Natural killer cell (primary cell): ENCODE measurements at regions not wholly inside any gene's neighbourhood (a gene's known extent, or its start where the extent isn't known, plus 50 kb on each side); places are given as distances from the start of the nearest gene placed in this dataset.

Source experiments
- ATAC-seq, 3 donors: fragments of 150-1000 bp in 2 of 3; fragments of 200-7000 bp in 1 of 3; cut with Tn5 transposase; 1 replicate in 1 of 3; 2 replicates in 2 of 3; pipeline ENCODE4 v1.10.0; 2021; ENCODE audit warnings: mild to moderate bottlenecking in 2 of 3, moderate library complexity in 2 of 3
- DNase-seq, 2 donors: peaks; one replicate each; pipeline versions ENCODE4 v3.0.0 to v3.0.0-alpha.2; 2013 to 2021; ENCODE audit warnings: mixed read lengths in 1 of 2
- H3K27ac ChIP-seq: one replicate; pipeline ENCODE4 v1.5.1; 2013; ENCODE audit warnings: mild to moderate bottlenecking, low read length
- H3K27me3 ChIP-seq: one replicate; pipeline ENCODE4 v1.6.1; 2013; ENCODE audit warnings: low read length; ENCODE audit not compliant: control insufficient read depth, insufficient read depth
- H3K36me3 ChIP-seq: one replicate; pipeline ENCODE4 v1.6.1; 2013; ENCODE audit warnings: low read length; ENCODE audit not compliant: control insufficient read depth, insufficient read depth
- H3K4me1 ChIP-seq: one replicate; pipeline ENCODE4 v1.6.1; 2013; ENCODE audit warnings: low read length; ENCODE audit not compliant: control insufficient read depth, insufficient read depth
- H3K4me3 ChIP-seq: one replicate; pipeline ENCODE4 v1.5.1; 2013; ENCODE audit warnings: low read length
- H3K9me3 ChIP-seq: one replicate; pipeline ENCODE4 v1.6.1; 2013; ENCODE audit warnings: low read length; ENCODE audit not compliant: control insufficient read depth, insufficient read depth
- H3K27ac Mint-ChIP-seq, 2 donors: one replicate each; pipeline ENCODE4 v1.8.0; 2022; ENCODE audit warnings: mild to moderate bottlenecking in 2 of 2, mixed read lengths in 2 of 2, moderate library complexity in 1 of 2
- H3K27me3 Mint-ChIP-seq, 2 donors: one replicate each; pipeline ENCODE4 v1.8.0; 2022; ENCODE audit warnings: low read depth in 2 of 2, mixed read lengths in 2 of 2
- H3K36me3 Mint-ChIP-seq: one replicate; pipeline ENCODE4 v1.8.0; 2022; ENCODE audit warnings: mixed read lengths
- H3K4me1 Mint-ChIP-seq, 2 donors: one replicate each; pipeline ENCODE4 v1.8.0; 2022; ENCODE audit warnings: mixed read lengths in 2 of 2
- H3K4me3 Mint-ChIP-seq: one replicate; pipeline ENCODE4 v1.8.0; 2022; ENCODE audit warnings: mild to moderate bottlenecking, moderate library complexity, mixed read lengths
- H3K9me3 Mint-ChIP-seq, 2 donors: one replicate each; pipeline ENCODE4 v1.8.0; 2022; ENCODE audit warnings: mixed read lengths in 2 of 2
- CTCF ChIP-seq: fragments of 200-600 bp; IDR thresholded peaks from one replicate; pipeline ENCODE4 v1.8.0; 2022; ENCODE audit warnings: antibody characterized with exemption
- WGBS: methylation state at CpG from one replicate; pipeline ENCODE4 v1.1.7; 2013; ENCODE audit warnings: missing lambda C conversion rate; ENCODE audit not compliant: insufficient coverage; 5-methylcytosine and 5-hydroxymethylcytosine counted together
- intact Hi-C: fragments of 100-400 bp; cut with micrococcal nuclease; formaldehyde crosslinking; loops from one replicate; pipeline ENCODE4 v1.14.2; 2022

DNA sequence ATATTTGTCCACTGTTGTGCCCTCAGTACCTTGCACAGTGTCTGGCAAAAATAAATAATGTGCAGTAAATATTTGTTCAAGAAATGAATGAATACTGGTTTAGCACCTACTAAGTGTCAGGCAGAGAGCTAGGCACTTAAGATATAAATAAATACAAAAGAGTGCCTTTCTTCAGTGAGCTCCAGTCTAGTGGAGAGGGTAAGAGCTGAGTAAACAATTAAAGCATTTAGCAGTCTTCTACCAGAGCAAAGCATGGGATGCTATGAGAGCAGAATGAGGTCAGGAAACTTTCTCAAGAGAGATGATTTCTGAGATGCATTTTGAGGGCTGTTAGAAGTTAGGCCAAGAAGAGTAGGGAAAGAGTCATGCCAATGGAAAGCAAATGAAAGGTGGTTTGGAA lies 314.7 kb downstream of the DSC3 start:
- Mint-ChIP-seq H3K4me3 (no peak overlapping the region), H3K4me1 (no peaks in the 10 kb centered on the region), H3K36me3 (peaks cover 8% of the 10 kb centered on the region), H3K9me3 (peaks cover 22% of the 10 kb centered on the region in 2 donors), H3K27ac (no peak overlapping the region), H3K27me3 (no peaks in the 10 kb centered on the region)
- Histone ChIP-seq H3K27me3 (no peaks in the 10 kb centered on the region), H3K27ac (no peak overlapping the region), H3K4me1 (no peaks in the 10 kb centered on the region), H3K36me3 (no peaks in the 10 kb centered on the region), H3K4me3 (no peak overlapping the region), H3K9me3 (peaks cover 14% of the 10 kb centered on the region)
- ATAC-seq = no peak
- intact Hi-C loops = no loop called here
- TF ChIP-seq CTCF = no peak
- no peak for DNase-seq

- Mint-ChIP-seq H3K36me3 (no peaks in the 10 kb centered on the region), H3K9me3 (peaks cover 14 to 15% of the 10 kb centered on the region in 2 donors), H3K27ac (no peak overlapping the region), H3K27me3 (no peaks in the 10 kb centered on the region), H3K4me3 (no peak overlapping the region), H3K4me1 (no peaks in the 10 kb centered on the region)
- Histone ChIP-seq H3K4me1 (no peaks in the 10 kb centered on the region), H3K36me3 (no peaks in the 10 kb centered on the region), H3K27ac (no peak overlapping the region), H3K27me3 (no peaks in the 10 kb centered on the region), H3K4me3 (no peak overlapping the region), H3K9me3 (no peaks in the 10 kb centered on the region)
- intact Hi-C loops = no loop called here
- no peak for TF ChIP-seq CTCF
- no peak for ATAC-seq
- 66% methylated on average over 2 of the region's 2 CpGs for WGBS
- no peak for DNase-seq
Observed at GRCh38 chr18:30713299-30713698, 329.2 kb downstream of the DSC3 start.

GRCh38 chr18:30712383-30712782 lies 330.2 kb downstream of the DSC3 start:
- Mint-ChIP-seq H3K9me3 (peaks cover 10 to 11% of the 10 kb centered on the region in 2 donors), H3K4me3 (no peak overlapping the region), H3K27ac (no peak overlapping the region), H3K4me1 (no peaks in the 10 kb centered on the region), H3K27me3 (no peaks in the 10 kb centered on the region), H3K36me3 (no peaks in the 10 kb centered on the region)
- Histone ChIP-seq H3K4me3 (no peak overlapping the region), H3K36me3 (no peaks in the 10 kb centered on the region), H3K27me3 (no peaks in the 10 kb centered on the region), H3K9me3 (no peaks in the 10 kb centered on the region), H3K4me1 (no peaks in the 10 kb centered on the region), H3K27ac (no peak overlapping the region)
- intact Hi-C loops = no loop called here
- no peak for ATAC-seq
- no peak for TF ChIP-seq CTCF
- DNase-seq = no peak
- 44% methylated on average over 3 of the region's 3 CpGs for WGBS

- H3K27ac ChIP-seq = no peak overlapping the region
- TF ChIP-seq CTCF = no peak
- WGBS = 69% methylated on average over 1 of the region's 1 CpG
- H3K4me1 ChIP-seq = no peaks in the 10 kb centered on the region
- H3K4me3 Mint-ChIP-seq = no peak overlapping the region
- H3K27me3 Mint-ChIP-seq = no peaks in the 10 kb centered on the region
- no peak overlapping the region for H3K27ac Mint-ChIP-seq
- intact Hi-C loops = no loop called here
- no peaks in the 10 kb centered on the region for H3K36me3 ChIP-seq
- DNase-seq = no peak
- H3K36me3 Mint-ChIP-seq = no peaks in the 10 kb centered on the region
- no peak for ATAC-seq
- H3K9me3 Mint-ChIP-seq = peaks cover 6 to 8% of the 10 kb centered on the region in 2 donors
- no peaks in the 10 kb centered on the region for H3K9me3 ChIP-seq
- H3K4me1 Mint-ChIP-seq = no peaks in the 10 kb centered on the region
- H3K4me3 ChIP-seq = no peak overlapping the region
- H3K27me3 ChIP-seq = no peaks in the 10 kb centered on the region
Observed at GRCh38 chr18:30709595-30709994, 332.9 kb downstream of the DSC3 start.
